Suprapubic skin (tissue), 4 donors: ENCODE measurements at regions not wholly inside any gene's neighbourhood (a gene's known extent, or its start where the extent isn't known, plus 50 kb on each side); places are given as distances from the start of the nearest gene placed in this dataset.

Source experiments
- CTCF ChIP-seq, 2 donors: fragments of 200-600 bp in 1 of 2; fragments of 450-650 bp in 1 of 2; sonication (generic) in 1 of 2; IDR thresholded peaks; one replicate each; pipeline ENCODE4 v1.5.1; 2016 to 2019; ENCODE audit warnings: antibody characterized with exemption in 2 of 2, mild to moderate bottlenecking in 1 of 2, moderate library complexity in 1 of 2
- EP300 ChIP-seq: sonication (generic); formaldehyde crosslinking; IDR thresholded peaks from one replicate; pipeline ENCODE4 v1.6.1; 2017; ENCODE audit warnings: antibody characterized with exemption
- POLR2A ChIP-seq, 2 donors: fragments of 450-650 bp; IDR thresholded peaks; one replicate each; pipeline ENCODE4 v1.6.1; 2017; ENCODE audit warnings: antibody characterized with exemption in 2 of 2, mild to moderate bottlenecking in 2 of 2, moderate library complexity in 2 of 2
- POLR2AphosphoS5 ChIP-seq, 3 donors: sonication (generic); formaldehyde crosslinking; IDR thresholded peaks; one replicate each; pipeline ENCODE4 v1.6.1; 2017; ENCODE audit warnings: antibody characterized with exemption in 3 of 3

- TF ChIP-seq POLR2A (IDR thresholded peaks at IDR 0.05) (no peak), POLR2AphosphoS5 (IDR thresholded peaks at IDR 0.05) (no peak), CTCF (IDR thresholded peaks at IDR 0.05) (no peak), EP300 (no peak)
Measured at GRCh38 chr2:199668645-199669044, 182.3 kb downstream of the FTCDNL1 start.
